ENCODE measurements at regions not wholly inside any gene's neighbourhood (a gene's known extent, or its start where the extent isn't known, plus 50 kb on each side); places are given as distances from the start of the nearest gene placed in this dataset.

DNA sequence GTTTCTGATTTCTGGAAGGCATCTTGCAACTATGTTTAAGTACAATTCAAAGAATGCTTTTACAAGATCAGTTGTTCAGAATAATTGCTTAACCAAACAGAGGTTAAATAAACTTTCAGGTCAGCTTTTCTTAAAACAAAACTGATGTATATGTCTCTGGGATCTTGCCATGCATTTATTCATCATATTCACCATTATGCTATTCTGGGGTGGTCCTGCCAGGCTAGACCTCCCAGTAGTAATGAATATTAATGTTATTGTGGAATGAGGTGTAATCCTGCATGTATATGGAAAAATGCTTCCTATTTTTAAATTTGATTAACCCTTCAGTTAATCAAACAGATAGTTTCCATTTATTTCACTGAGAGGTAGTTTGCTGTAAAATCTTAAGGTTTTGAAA, 129.3 kb upstream of the RGPD4 start:
- Histone ChIP-seq H3K27me3 (ENCODE audit: insufficient read depth, low read depth, low read length) (no peaks in the 10 kb centered on the region), H3F3A (ENCODE audit: insufficient read depth, low read length, poor library complexity, severe bottlenecking) (no peaks in the 10 kb centered on the region), H3K36me3 (ENCODE audit: insufficient read depth, low read length) (no peaks in the 10 kb centered on the region), H3K9me2 (ENCODE audit: insufficient read depth, low read length) (no peaks in the 10 kb centered on the region), H2AFZ (ENCODE audit: low read depth, low read length) (no peak overlapping the region), H4K20me1 (ENCODE audit: insufficient read depth) (no peaks in the 10 kb centered on the region), H3K4me3 (ENCODE audit: low read length) (no peak overlapping the region), H3K9ac (ENCODE audit: low read length) (no peak overlapping the region), H3K4me2 (ENCODE audit: low read length) (no peak overlapping the region), H3K9me3 (ENCODE audit: low read length) (no peaks in the 10 kb centered on the region), H3K79me2 (replicated peaks; ENCODE audit: insufficient read depth, low read length) (no peaks in the 10 kb centered on the region), H3K27ac (ENCODE audit: low read length) (no peak overlapping the region)
- TF ChIP-seq EP300 (conservative IDR thresholded peaks at IDR 0.05; ENCODE audit: poor library complexity, severe bottlenecking) = no peak
- TF ChIP-seq RAD21 (conservative IDR thresholded peaks at IDR 0.05) = no peak
- no peak for TF ChIP-seq EZH2 (IDR thresholded peaks at IDR 0.05; ENCODE audit: borderline replicate concordance, insufficient read depth, low read length, poor library complexity, severe bottlenecking)

DNA sequence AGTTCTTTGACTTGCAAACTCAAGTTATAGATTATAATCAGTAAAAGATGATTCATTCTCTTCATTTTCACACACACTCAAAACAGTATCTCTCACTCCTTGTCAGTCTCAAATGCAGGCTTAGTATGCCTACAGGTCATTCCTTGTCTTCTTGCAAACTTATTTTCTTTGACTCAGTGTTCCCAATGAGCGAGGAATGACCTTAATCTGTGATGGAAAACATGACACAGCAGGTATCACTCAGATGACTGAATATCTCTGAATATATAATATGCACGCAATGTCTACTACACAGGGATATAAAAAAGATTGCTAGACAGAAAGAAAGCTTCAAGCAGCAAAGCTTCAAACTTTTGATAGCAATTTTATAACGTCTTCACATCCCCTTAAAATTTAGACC, 127.8 kb upstream of the RGPD4 start:
- Histone ChIP-seq H2AFZ (ENCODE audit: low read depth, low read length) (no peak overlapping the region), H3K4me3 (ENCODE audit: low read length) (no peak overlapping the region), H3K9me2 (ENCODE audit: insufficient read depth, low read length) (no peaks in the 10 kb centered on the region), H3K9ac (ENCODE audit: low read length) (no peak overlapping the region), H3K27me3 (ENCODE audit: insufficient read depth, low read depth, low read length) (no peaks in the 10 kb centered on the region), H3K27ac (ENCODE audit: low read length) (no peak overlapping the region), H3K79me2 (replicated peaks; ENCODE audit: insufficient read depth, low read length) (no peaks in the 10 kb centered on the region), H3K36me3 (ENCODE audit: insufficient read depth, low read length) (no peaks in the 10 kb centered on the region), H3F3A (ENCODE audit: insufficient read depth, low read length, poor library complexity, severe bottlenecking) (no peaks in the 10 kb centered on the region), H3K9me3 (ENCODE audit: low read length) (no peaks in the 10 kb centered on the region), H4K20me1 (ENCODE audit: insufficient read depth) (no peaks in the 10 kb centered on the region), H3K4me2 (ENCODE audit: low read length) (no peak overlapping the region)
- TF ChIP-seq EP300 (conservative IDR thresholded peaks at IDR 0.05; ENCODE audit: poor library complexity, severe bottlenecking) (no peak), MXI1 (conservative IDR thresholded peaks at IDR 0.05; ENCODE audit: poor library complexity, severe bottlenecking) (no peak), EZH2 (IDR thresholded peaks at IDR 0.05; ENCODE audit: borderline replicate concordance, insufficient read depth, low read length, poor library complexity, severe bottlenecking) (no peak), RAD21 (conservative IDR thresholded peaks at IDR 0.05) (no peak), POLR2AphosphoS5 (IDR thresholded peaks at IDR 0.05) (no peak)
- TF ChIP-seq, protein P1, sequence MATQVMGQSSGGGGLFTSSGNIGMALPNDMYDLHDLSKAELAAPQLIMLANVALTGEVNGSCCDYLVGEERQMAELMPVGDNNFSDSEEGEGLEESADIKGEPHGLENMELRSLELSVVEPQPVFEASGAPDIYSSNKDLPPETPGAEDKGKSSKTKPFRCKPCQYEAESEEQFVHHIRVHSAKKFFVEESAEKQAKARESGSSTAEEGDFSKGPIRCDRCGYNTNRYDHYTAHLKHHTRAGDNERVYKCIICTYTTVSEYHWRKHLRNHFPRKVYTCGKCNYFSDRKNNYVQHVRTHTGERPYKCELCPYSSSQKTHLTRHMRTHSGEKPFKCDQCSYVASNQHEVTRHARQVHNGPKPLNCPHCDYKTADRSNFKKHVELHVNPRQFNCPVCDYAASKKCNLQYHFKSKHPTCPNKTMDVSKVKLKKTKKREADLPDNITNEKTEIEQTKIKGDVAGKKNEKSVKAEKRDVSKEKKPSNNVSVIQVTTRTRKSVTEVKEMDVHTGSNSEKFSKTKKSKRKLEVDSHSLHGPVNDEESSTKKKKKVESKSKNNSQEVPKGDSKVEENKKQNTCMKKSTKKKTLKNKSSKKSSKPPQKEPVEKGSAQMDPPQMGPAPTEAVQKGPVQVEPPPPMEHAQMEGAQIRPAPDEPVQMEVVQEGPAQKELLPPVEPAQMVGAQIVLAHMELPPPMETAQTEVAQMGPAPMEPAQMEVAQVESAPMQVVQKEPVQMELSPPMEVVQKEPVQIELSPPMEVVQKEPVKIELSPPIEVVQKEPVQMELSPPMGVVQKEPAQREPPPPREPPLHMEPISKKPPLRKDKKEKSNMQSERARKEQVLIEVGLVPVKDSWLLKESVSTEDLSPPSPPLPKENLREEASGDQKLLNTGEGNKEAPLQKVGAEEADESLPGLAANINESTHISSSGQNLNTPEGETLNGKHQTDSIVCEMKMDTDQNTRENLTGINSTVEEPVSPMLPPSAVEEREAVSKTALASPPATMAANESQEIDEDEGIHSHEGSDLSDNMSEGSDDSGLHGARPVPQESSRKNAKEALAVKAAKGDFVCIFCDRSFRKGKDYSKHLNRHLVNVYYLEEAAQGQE (IDR thresholded peaks at IDR 0.05; ENCODE audit: borderline replicate concordance) = no peak

DNA sequence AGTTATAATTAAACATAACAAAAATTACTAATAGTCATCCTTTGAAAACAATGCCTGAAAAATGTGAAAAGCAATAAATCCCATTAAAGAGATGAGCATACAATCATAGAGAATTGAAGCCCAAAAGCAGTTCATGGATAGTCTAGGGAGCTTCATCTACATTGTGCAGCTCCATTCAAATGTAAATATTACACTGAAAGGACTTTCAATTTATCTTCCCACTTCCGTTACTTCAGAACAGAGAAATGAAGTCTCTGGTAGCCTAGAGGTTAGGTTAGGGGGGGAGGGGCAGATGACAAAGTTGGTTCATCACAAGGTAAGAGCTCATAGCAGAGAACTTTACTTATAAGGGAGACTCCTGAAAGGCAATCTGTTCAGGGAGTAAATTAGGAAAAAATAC, 126.6 kb upstream of the RGPD4 start:
- Histone ChIP-seq H3K9ac (ENCODE audit: low read length) (no peak overlapping the region), H3K79me2 (replicated peaks; ENCODE audit: insufficient read depth, low read length) (no peaks in the 10 kb centered on the region), H3K27ac (ENCODE audit: low read length) (no peak overlapping the region), H3K9me3 (ENCODE audit: low read length) (no peaks in the 10 kb centered on the region), H3K27me3 (ENCODE audit: insufficient read depth, low read depth, low read length) (no peaks in the 10 kb centered on the region), H3K4me3 (ENCODE audit: low read length) (no peak overlapping the region), H3F3A (ENCODE audit: insufficient read depth, low read length, poor library complexity, severe bottlenecking) (no peaks in the 10 kb centered on the region), H3K36me3 (ENCODE audit: insufficient read depth, low read length) (no peaks in the 10 kb centered on the region), H3K4me2 (ENCODE audit: low read length) (no peak overlapping the region), H2AFZ (ENCODE audit: low read depth, low read length) (no peak overlapping the region), H3K9me2 (ENCODE audit: insufficient read depth, low read length) (no peaks in the 10 kb centered on the region), H4K20me1 (ENCODE audit: insufficient read depth) (no peaks in the 10 kb centered on the region)
- TF ChIP-seq SMC3 (conservative IDR thresholded peaks at IDR 0.05; ENCODE audit: poor library complexity) = no peak
- TF ChIP-seq TAF1 (IDR thresholded peaks at IDR 0.05; ENCODE audit: low read depth) = no peak
- no peak for TF ChIP-seq MXI1 (conservative IDR thresholded peaks at IDR 0.05; ENCODE audit: poor library complexity, severe bottlenecking)
- no peak for TF ChIP-seq RAD21 (conservative IDR thresholded peaks at IDR 0.05)
- no peak for TF ChIP-seq EZH2 (IDR thresholded peaks at IDR 0.05; ENCODE audit: borderline replicate concordance, insufficient read depth, low read length, poor library complexity, severe bottlenecking)
- TF ChIP-seq EP300 (conservative IDR thresholded peaks at IDR 0.05; ENCODE audit: poor library complexity, severe bottlenecking) = no peak
- TF ChIP-seq POLR2AphosphoS5 (IDR thresholded peaks at IDR 0.05) = no peak
- TF ChIP-seq, protein P1 (IDR thresholded peaks at IDR 0.05; ENCODE audit: borderline replicate concordance) = no peak
- TF ChIP-seq, protein P2, sequence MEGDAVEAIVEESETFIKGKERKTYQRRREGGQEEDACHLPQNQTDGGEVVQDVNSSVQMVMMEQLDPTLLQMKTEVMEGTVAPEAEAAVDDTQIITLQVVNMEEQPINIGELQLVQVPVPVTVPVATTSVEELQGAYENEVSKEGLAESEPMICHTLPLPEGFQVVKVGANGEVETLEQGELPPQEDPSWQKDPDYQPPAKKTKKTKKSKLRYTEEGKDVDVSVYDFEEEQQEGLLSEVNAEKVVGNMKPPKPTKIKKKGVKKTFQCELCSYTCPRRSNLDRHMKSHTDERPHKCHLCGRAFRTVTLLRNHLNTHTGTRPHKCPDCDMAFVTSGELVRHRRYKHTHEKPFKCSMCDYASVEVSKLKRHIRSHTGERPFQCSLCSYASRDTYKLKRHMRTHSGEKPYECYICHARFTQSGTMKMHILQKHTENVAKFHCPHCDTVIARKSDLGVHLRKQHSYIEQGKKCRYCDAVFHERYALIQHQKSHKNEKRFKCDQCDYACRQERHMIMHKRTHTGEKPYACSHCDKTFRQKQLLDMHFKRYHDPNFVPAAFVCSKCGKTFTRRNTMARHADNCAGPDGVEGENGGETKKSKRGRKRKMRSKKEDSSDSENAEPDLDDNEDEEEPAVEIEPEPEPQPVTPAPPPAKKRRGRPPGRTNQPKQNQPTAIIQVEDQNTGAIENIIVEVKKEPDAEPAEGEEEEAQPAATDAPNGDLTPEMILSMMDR (IDR thresholded peaks at IDR 0.05; ENCODE audit: poor library complexity, severe bottlenecking) = no peak
